GM18907 (cell line): ENCODE measurements at regions not wholly inside any gene's neighbourhood (a gene's known extent, or its start where the extent isn't known, plus 50 kb on each side); places are given as distances from the start of the nearest gene placed in this dataset.
A peak's percentile ranks its signal among the peaks of the same experiment; 100 is the strongest.

Source experiments
- ATAC-seq: cut with Tn5 transposase; IDR thresholded peaks from one replicate; pipeline ENCODE4 v1.9.1; 2021; ENCODE audit warnings: mild to moderate bottlenecking, moderate library complexity; ENCODE audit not compliant: unreplicated experiment

GRCh38 chr2:126436411-126436810 is 219.5 kb upstream of the GYPC start:
- ATAC-seq = no peak

GRCh38 chr2:126437016-126437415 is 218.9 kb upstream of the GYPC start:
- ATAC-seq = no peak

DNA sequence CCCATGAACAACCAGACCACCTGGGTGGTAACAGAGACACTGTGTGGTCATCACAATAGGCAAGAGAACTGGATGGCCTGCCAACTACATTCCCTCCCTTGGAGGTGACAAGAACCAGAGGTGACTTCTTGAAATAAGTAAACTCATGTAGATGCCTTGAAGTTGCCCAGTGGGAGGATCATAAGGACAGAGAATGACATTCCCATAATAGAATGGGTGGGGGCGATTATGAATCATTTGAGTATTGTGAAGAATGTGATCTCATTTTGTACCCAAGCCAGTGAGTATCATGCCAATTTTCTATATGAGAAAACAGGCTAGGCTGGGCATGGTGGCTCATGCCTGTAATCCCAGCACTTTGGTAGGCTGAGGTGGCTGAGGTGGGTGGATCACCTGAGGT is 211.4 kb upstream of the GYPC start:
- ATAC-seq = no peak

DNA sequence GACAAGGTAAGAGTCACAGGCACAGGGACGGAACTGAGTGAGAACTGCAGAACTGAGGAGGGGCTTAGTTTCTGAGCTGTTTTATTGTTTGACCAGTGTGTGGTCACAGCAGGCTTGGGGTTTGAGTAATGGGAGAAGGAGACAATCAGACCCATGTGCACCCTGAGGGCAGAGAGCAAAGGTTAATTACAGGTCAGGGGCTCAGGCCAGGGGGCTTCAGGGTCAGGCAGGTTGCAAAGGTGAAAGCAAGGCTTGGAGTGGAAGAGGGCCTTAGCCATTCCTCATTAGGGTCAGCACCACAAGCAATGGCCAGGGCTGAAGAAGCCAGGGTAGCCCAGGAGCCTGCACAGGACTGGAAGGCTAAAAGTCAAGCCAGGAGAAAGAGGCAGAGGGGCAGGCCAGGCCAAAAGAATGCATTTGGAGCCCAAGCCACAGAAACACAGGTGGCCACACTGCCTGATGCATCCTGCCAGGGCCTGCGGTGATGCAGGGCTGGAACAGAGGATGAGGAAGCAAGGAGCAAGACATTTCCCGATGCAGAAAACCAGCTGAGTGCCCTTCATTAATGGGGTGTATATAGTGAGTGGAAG is 209.8 kb upstream of the GYPC start:
- ATAC-seq = no peak

- no peak for ATAC-seq
Observed at GRCh38 chr2:126448611-126449010, 207.3 kb upstream of the GYPC start.

DNA sequence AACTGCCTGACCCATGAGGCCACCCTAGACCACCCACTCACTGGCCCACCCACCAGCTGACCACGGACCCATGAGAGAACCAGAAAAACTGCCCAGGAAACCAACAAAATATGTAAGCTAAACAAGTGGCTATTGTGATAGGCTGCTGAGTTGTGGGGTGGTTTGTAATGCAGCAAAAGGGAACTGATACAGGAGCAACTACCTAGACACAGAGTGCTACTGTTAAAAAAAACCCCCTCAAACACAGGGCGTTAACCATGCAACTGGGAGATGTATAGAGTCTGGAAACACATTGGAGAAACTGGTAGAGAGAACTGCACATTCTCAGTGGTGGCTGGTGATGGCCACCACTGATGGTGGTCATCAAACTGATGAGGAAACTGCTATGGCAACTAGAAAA is 206.3 kb upstream of the GYPC start:
- ATAC-seq = peak; percentile 98

DNA sequence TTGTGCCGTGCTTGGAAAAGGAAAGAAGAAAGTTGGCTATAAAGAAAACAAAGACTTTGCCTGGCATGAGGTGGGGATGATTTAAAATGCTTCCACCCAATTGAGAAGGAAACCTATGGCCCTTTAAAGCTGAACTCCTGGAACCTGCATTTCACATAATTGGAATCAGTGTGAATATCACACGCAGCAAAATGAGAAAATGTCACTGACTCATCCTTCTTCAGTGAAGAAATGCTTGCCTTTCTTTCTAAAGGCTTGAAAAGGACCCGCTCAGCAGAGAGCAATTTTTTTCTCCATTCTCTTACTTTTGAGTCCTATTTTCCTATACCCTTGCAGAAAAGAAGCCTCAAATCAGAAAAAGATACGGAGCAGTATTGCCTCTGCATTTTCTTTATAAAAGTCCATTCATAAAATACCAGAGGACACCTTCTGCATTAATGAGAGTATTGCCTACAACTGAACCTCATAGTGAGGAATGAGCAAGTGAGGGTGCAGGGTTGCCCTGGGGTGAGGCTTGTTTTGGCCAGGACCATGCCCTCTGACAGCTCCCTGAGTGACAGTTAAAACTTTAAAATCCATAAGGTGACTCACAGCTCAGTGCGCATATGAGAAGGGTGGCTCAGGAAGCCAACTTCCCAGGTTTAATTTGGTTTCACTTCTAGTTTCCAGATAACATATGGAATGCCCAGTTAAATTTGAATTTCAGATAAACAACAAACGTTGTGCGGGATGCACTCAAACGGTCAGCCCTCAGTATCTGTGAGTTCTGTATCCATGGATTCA is 191.9 kb upstream of the GYPC start:
- ATAC-seq = no peak

- peak; percentile 97 for ATAC-seq
Observed at GRCh38 chr2:126467367-126468054, 188.4 kb upstream of the GYPC start.

DNA sequence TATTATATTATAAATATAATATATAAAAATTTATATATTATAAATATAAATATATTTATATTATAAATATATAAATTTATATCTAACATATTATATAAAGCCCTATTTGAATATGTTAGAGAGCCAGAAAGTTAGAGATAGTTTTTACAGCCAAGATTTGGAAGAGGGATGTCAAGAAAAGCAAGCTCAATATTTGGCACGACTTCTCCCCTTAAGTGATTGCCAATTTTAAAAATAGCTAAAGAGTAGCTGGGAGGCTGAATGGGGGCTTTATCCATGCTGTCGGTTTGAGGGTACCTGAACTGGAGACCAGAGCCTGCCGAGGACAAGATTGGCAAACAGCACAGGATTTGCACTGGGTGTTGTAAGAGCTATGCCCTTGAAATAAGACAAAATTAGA is 180.9 kb upstream of the GYPC start:
- no peak for ATAC-seq

GRCh38 chr2:126476691-126477090 is 179.3 kb upstream of the GYPC start:
- no peak for ATAC-seq

DNA sequence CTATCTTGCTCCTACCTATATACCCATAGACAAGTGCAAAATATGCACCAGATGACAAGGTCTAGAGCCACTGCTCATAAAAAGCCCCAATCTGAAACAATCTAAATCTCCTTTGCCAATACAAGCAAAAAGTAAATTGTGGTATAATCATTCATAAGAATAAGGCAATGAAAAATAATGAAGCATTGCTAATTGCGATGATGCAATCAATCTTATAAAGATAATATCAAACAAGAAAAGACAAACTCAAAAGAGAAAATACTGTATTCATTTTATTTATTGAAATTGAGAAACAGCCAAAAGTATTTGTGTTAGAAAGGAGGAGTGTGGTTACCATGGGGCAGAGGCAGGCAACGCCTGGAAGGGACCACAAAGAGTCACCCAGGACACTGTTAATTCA is 175.9 kb upstream of the GYPC start:
- ATAC-seq = no peak

GRCh38 chr2:126482582-126483464 is 173.1 kb upstream of the GYPC start:
- peak; percentile 65 for ATAC-seq

DNA sequence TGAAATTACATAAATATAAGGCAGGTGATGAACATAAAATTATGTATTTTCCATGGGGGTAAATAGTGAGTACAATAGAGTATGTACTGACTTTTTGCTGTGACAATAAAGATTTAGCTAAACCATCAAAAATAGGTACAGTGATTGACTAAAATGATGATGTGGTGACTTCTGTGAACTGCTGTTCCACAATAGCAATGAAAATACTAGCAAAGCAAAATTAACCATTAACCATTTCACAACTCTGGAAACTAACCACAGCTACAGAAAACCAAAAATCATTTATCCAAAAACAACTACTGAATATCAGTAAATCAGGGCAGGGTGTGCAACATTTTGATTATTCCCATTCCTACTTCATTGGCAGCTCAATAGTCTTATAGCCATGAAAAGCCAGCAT is 161.4 kb upstream of the GYPC start:
- peak; percentile 54 for ATAC-seq

DNA sequence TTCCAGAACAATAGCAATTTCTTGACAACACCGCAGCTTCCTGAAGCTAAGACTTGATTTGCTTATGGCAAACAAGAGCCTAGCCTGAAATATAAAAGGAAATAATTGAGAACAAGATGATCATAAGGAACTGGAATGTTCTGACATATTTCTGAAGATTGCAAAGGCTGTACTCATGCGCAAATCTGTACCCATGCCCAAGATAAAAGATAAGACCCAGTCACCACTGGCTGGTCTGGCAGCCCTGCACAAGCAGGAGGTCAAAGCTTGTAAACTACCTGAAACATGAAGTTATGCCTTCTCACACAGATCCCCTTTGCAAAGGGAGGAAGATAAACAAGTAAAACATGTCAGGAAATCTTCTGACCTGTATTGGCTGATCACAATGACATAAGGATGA is 160.8 kb upstream of the GYPC start:
- ATAC-seq = no peak

GRCh38 chr2:126496493-126496892 is 159.5 kb upstream of the GYPC start:
- ATAC-seq = peak; percentile 95

- no peak for ATAC-seq
Observed at GRCh38 chr2:126503476-126503875, 152.5 kb upstream of the GYPC start.

DNA sequence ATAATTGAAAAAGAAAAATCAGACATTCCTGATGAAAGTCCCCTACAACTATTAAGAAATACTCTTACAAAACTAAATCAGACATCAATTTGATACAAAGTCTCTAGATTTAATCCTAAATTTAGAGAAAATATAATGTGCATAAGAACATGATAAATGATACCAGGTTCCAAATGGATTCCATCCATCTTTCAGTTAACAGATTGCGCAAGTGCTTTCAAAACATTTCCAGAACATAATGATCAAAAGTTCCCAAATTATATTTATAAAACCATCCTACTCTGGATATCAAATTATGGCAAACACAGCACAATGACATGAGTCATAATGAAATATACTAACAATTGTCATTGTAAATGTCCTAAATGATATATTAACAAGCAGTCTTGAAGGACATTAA is 151.0 kb upstream of the GYPC start:
- ATAC-seq = no peak

- ATAC-seq = no peak
Observed at GRCh38 chr2:126506786-126507185, 149.2 kb upstream of the GYPC start.

GRCh38 chr2:126507425-126507911 is 148.5 kb upstream of the GYPC start:
- ATAC-seq = no peak

- ATAC-seq = no peak
Observed at GRCh38 chr2:126510356-126510755, 145.6 kb upstream of the GYPC start.

GRCh38 chr2:126510960-126511359 is 145.0 kb upstream of the GYPC start:
- no peak for ATAC-seq
